GM12878 (cell line): ENCODE measurements at regions not wholly inside any gene's neighbourhood (a gene's known extent, or its start where the extent isn't known, plus 50 kb on each side); places are given as distances from the start of the nearest gene placed in this dataset.

Experiments
- ATAC-seq: fragments of 200-7000 bp; cut with Tn5 transposase; 3 replicates; pipeline ENCODE4 v1.9.1; 2020; ENCODE audit warnings: mild to moderate bottlenecking, moderate library complexity
- BruUV-seq: library from RNA; stranded (reverse); fragments of 400-500 nt; replicated peaks from 2 replicates; lab custom pipeline; 2021; lab: Mats Ljungman, UMichigan
- CTCF ChIA-PET: fragments of 300-600 bp; sonication (Branson Sonifier 250); formaldehyde crosslinking; extraction: SDS; loops from one replicate; lab custom pipeline; 2021; ENCODE audit warnings: inconsistent platforms; lab: Yijun Ruan, JAX
- POLR2A ChIA-PET: fragments of 350-600 bp; formaldehyde crosslinking; extraction: SDS; loops from one replicate; lab custom pipeline; 2021; ENCODE audit warnings: inconsistent platforms; lab: Charles Lee
- RAD21 ChIA-PET: fragments of 300-600 bp; sonication (Branson Sonifier 250); formaldehyde crosslinking; loops from one replicate; lab custom pipeline; 2023; ENCODE audit warnings: antibody characterized with exemption; ENCODE audit not compliant: unreplicated experiment; lab: Charles Lee
- SMC1A ChIA-PET: fragments of 300-600 bp; sonication (Branson Sonifier 250); formaldehyde crosslinking; loops from one replicate; lab custom pipeline; 2023; ENCODE audit not compliant: unreplicated experiment, uncharacterized antibody; lab: Charles Lee
- DNase-seq: peaks from one replicate; pipeline ENCODE4 v3.0.0-alpha.2; 2011; ENCODE audit warnings: low read depth, low spot score
- FAIRE-seq: peaks from 3 replicates; lab custom pipeline; 2011; peaks lifted over from hg19 to GRCh38; lab: Jason Lieb, UNC
- H2AFZ ChIP-seq: 2 replicates; pipeline ENCODE4 v1.6.0; 2011; ENCODE audit warnings: low read depth, low read length, control low read depth; ENCODE audit not compliant: control insufficient read depth
- H3K27ac ChIP-seq: 2 replicates; pipeline ENCODE4 v1.5.1; 2011; ENCODE audit warnings: control low read depth; ENCODE audit not compliant: control insufficient read depth, insufficient read depth
- H3K27me3 ChIP-seq, 2 experiments: replicated peaks in 1 of 2; 2 replicates each; pipeline versions ENCODE4 v1.6.0 to v1.6.1; 2011; ENCODE audit warnings: low read length in 1 of 2; ENCODE audit not compliant: control insufficient read depth in 2 of 2, insufficient read depth in 2 of 2
- H3K36me3 ChIP-seq, 2 experiments: 2 replicates each; pipeline ENCODE4 v1.5.1; 2011; ENCODE audit warnings: low read length in 1 of 2; ENCODE audit not compliant: control insufficient read depth in 2 of 2, insufficient read depth in 2 of 2
- H3K4me1 ChIP-seq: 2 replicates; pipeline ENCODE4 v1.6.1; 2011; ENCODE audit warnings: mild to moderate bottlenecking, low read length, moderate library complexity, mixed read lengths; ENCODE audit not compliant: control insufficient read depth, insufficient read depth
- H3K4me2 ChIP-seq: 2 replicates; pipeline ENCODE4 v1.6.0; 2011; ENCODE audit warnings: control low read depth; ENCODE audit not compliant: control insufficient read depth, insufficient read depth
- H3K4me3 ChIP-seq: fragments of 200-600 bp; sonication (generic); 2 replicates; pipeline ENCODE4 v1.5.1; 2016
- H3K79me2 ChIP-seq: 2 replicates; pipeline ENCODE4 v1.6.0; 2011; ENCODE audit warnings: low read length; ENCODE audit not compliant: control insufficient read depth, insufficient read depth
- H3K9ac ChIP-seq: 2 replicates; pipeline ENCODE4 v1.8.0; 2011; ENCODE audit warnings: low read length, control low read depth, mixed read lengths; ENCODE audit not compliant: control insufficient read depth, insufficient read depth
- H3K9me3 ChIP-seq: replicated peaks from 3 replicates; pipeline ENCODE4 v1.5.1; 2011; ENCODE audit warnings: mild to moderate bottlenecking, low read length; ENCODE audit not compliant: control insufficient read depth, insufficient read depth
- H4K20me1 ChIP-seq: 2 replicates; pipeline ENCODE4 v1.6.0; 2011; ENCODE audit not compliant: control insufficient read depth, insufficient read depth
- BCL11A ChIP-seq: IDR thresholded peaks from 2 replicates; pipeline ENCODE4 v1.6.1; 2011; ENCODE audit warnings: low read depth, low read length
- CHD1 ChIP-seq: IDR thresholded peaks from 2 replicates; pipeline ENCODE4 v1.6.1; 2012; ENCODE audit warnings: low read depth, low read length, improper control_type of control experiment
- CHD4 ChIP-seq: fragments of 200-600 bp; sonication (generic); IDR thresholded peaks from 2 replicates; pipeline ENCODE4 v1.6.1; 2016; ENCODE audit warnings: mild to moderate bottlenecking
- CREB1 ChIP-seq: IDR thresholded peaks from 2 replicates; pipeline ENCODE4 v1.6.1; 2012; ENCODE audit warnings: low read depth, mild to moderate bottlenecking, inconsistent platforms
- RCOR1 ChIP-seq: conservative IDR thresholded peaks from 2 replicates; pipeline ENCODE4 v1.6.1; 2012; ENCODE audit warnings: low read depth, low read length, improper control_type of control experiment
- ZNF274 ChIP-seq: IDR thresholded peaks from one replicate; pipeline ENCODE4 v1.8.0; 2011; ENCODE audit not compliant: insufficient read length, insufficient read depth
- WGBS: methylation state at CpG from one replicate; pipeline ENCODE4 v1.1.6; 2016; ENCODE audit warnings: low lambda C conversion rate; ENCODE audit not compliant: insufficient replicate concordance, insufficient coverage; ENCODE audit errors: missing lambda C conversion rate; 5-methylcytosine and 5-hydroxymethylcytosine counted together
- in situ Hi-C: fragments of 300-500 bp; cut with MboI; formaldehyde crosslinking; loops from 9 replicates; pipeline ENCODE4 v1.14.3; 2018; ENCODE audit warnings: mixed read lengths
- intact Hi-C: fragments of 100-400 bp; cut with micrococcal nuclease; formaldehyde crosslinking; loops from one replicate; pipeline ENCODE4 v1.14.2; 2022; ENCODE audit not compliant: unreplicated experiment
- TF ChIP-seq, protein P1 (sequence below): fragments of 450-650 bp; formaldehyde crosslinking; IDR thresholded peaks from 2 replicates; pipeline ENCODE4 v1.4.0; 2020; ENCODE audit warnings: mild to moderate bottlenecking, moderate library complexity
- TF ChIP-seq, protein P2 (sequence below): fragments of 150-350 bp; IDR thresholded peaks from 2 replicates; pipeline ENCODE4 v1.6.1; 2014; ENCODE audit warnings: mild to moderate bottlenecking, low read depth, low read length

DNA sequence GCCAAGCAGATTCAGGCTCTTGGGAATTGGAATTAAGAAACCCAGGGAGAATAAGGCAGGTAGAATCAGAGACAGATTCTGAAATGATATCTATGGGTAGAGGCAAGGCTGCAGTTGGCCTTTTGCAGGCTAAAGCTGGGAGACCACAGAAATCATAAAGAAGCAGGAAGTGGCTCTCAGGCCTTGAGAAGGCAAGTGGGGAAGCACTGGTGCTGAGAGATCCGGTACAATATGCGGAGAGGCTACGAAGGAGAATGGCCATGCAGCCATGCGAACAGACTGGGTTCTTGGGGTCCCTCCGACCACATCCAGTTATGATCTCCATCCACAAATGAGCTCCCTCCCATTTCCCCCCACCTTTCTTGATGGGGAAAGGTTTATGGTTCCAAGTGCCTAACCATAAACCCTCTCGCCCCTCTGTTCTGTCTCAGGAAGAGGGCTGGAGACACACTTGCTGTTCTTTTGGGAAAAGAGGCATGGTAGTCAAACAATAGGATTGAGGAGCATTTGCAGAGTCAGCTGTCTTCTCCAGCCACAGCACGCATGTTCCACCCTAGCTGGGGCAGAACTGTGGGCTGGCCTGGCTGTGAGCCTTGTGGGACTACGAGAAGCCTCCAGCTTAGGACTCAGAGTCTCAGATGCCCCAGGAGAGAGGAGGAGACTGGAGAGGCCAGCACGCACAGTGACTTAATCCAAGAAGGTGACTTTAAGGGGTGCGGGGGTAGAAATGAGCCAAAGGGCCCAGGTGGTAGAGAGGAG is 99.6 kb downstream of the RPLP1 start:
- no peak for ATAC-seq
- no peaks in the 10 kb centered on the region for H3K79me2 ChIP-seq
- DNase-seq, result no peak
- no peak overlapping the region for H3K4me2 ChIP-seq
- SMC1A ChIA-PET, result interaction anchor here (1.0 kb wide), 1 partner anchor 11 kb away, joined by 4 read pairs; no protein-coding TSS in a partner anchor
- H3K9me3 ChIP-seq, result peaks cover 6% of the 10 kb centered on the region; the same call in 1 of the 3 replicates
- no peaks in the 10 kb centered on the region for H3K4me1 ChIP-seq
- H4K20me1 ChIP-seq, result no peaks in the 10 kb centered on the region
- H3K9ac ChIP-seq, result no peak overlapping the region
- intact Hi-C loops, result no loop called here
- 53% methylated on average over 10 of the region's 10 CpGs for WGBS
- peaks cover 0 to 6% of the 10 kb centered on the region in 2 experiments; a peak in 2 of 4 replicates for H3K27me3 ChIP-seq
- H2AFZ ChIP-seq, result no peak overlapping the region
- no peak overlapping the region for H3K4me3 ChIP-seq
- TF ChIP-seq RCOR1 (no peak), ZNF274 (no peak), CREB1 (no peak), BCL11A (no peak), CHD4 (no peak), CHD1 (no peak)
- TF ChIP-seq, protein P1, sequence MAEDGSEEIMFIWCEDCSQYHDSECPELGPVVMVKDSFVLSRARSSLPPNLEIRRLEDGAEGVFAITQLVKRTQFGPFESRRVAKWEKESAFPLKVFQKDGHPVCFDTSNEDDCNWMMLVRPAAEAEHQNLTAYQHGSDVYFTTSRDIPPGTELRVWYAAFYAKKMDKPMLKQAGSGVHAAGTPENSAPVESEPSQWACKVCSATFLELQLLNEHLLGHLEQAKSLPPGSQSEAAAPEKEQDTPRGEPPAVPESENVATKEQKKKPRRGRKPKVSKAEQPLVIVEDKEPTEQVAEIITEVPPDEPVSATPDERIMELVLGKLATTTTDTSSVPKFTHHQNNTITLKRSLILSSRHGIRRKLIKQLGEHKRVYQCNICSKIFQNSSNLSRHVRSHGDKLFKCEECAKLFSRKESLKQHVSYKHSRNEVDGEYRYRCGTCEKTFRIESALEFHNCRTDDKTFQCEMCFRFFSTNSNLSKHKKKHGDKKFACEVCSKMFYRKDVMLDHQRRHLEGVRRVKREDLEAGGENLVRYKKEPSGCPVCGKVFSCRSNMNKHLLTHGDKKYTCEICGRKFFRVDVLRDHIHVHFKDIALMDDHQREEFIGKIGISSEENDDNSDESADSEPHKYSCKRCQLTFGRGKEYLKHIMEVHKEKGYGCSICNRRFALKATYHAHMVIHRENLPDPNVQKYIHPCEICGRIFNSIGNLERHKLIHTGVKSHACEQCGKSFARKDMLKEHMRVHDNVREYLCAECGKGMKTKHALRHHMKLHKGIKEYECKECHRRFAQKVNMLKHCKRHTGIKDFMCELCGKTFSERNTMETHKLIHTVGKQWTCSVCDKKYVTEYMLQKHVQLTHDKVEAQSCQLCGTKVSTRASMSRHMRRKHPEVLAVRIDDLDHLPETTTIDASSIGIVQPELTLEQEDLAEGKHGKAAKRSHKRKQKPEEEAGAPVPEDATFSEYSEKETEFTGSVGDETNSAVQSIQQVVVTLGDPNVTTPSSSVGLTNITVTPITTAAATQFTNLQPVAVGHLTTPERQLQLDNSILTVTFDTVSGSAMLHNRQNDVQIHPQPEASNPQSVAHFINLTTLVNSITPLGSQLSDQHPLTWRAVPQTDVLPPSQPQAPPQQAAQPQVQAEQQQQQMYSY (CRISPR knock-in tag), result no peak
- TF ChIP-seq, protein P2, sequence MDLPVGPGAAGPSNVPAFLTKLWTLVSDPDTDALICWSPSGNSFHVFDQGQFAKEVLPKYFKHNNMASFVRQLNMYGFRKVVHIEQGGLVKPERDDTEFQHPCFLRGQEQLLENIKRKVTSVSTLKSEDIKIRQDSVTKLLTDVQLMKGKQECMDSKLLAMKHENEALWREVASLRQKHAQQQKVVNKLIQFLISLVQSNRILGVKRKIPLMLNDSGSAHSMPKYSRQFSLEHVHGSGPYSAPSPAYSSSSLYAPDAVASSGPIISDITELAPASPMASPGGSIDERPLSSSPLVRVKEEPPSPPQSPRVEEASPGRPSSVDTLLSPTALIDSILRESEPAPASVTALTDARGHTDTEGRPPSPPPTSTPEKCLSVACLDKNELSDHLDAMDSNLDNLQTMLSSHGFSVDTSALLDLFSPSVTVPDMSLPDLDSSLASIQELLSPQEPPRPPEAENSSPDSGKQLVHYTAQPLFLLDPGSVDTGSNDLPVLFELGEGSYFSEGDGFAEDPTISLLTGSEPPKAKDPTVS, result no peak
- TF ChIP-seq, all 136 proteins: peak for 0
- H3K27ac ChIP-seq, result no peak overlapping the region
- no peak for FAIRE-seq
- BruUV-seq, result no TSS peak
- in situ Hi-C loops, result no loop called here
- no peaks in the 10 kb centered on the region for H3K36me3 ChIP-seq
- ChIA-PET RAD21 (no interaction called here), POLR2A (no interaction called here), CTCF (no interaction called here)
